WTC11 (cell line): ENCODE measurements at regions not wholly inside any gene's neighbourhood (a gene's known extent, or its start where the extent isn't known, plus 50 kb on each side); places are given as distances from the start of the nearest gene placed in this dataset.

Experiments
- ATAC-seq: fragments of 200-7000 bp; cut with Tn5 transposase; 2 replicates; pipeline ENCODE4 v1.10.0; 2021; ENCODE audit warnings: mild to moderate bottlenecking, moderate library complexity
- CTCF ChIA-PET: fragments of 300-600 bp; sonication (Branson Sonifier 250); formaldehyde crosslinking; loops from one replicate; lab custom pipeline; 2021; ENCODE audit warnings: antibody characterized with exemption; lab: Charles Lee
- POLR2A ChIA-PET: fragments of 350-600 bp; sonication (Branson Sonifier 250); formaldehyde crosslinking; loops from one replicate; lab custom pipeline; 2021; ENCODE audit warnings: antibody characterized with exemption; lab: Charles Lee
- DNase-seq: peaks from one replicate; pipeline ENCODE4 v3.0.0; 2021; ENCODE audit warnings: low spot score
- H3K27ac Mint-ChIP-seq: 2 replicates; pipeline ENCODE4 v1.8.0; 2021; ENCODE audit warnings: mixed read lengths
- H3K27me3 Mint-ChIP-seq: 2 replicates; pipeline ENCODE4 v1.8.0; 2021; ENCODE audit warnings: low read depth, mild to moderate bottlenecking, moderate library complexity, mixed read lengths
- H3K36me3 Mint-ChIP-seq: 2 replicates; pipeline ENCODE4 v1.8.0; 2021; ENCODE audit warnings: mixed read lengths
- H3K4me1 Mint-ChIP-seq: 2 replicates; pipeline ENCODE4 v1.8.0; 2022; ENCODE audit warnings: mixed read lengths
- H3K4me3 Mint-ChIP-seq: 2 replicates; pipeline ENCODE4 v1.8.0; 2021; ENCODE audit warnings: mild to moderate bottlenecking, moderate library complexity, mixed read lengths
- H3K9me3 Mint-ChIP-seq: 2 replicates; pipeline ENCODE4 v1.8.0; 2021; ENCODE audit warnings: mixed read lengths
- CBFB ChIP-seq: sonication (generic); formaldehyde crosslinking; IDR thresholded peaks from 2 replicates; pipeline ENCODE4 v1.8.1; 2022; ENCODE audit warnings: mild to moderate bottlenecking, low read depth, missing genetic modification reagents
- CDX4 ChIP-seq: fragments of 250-450 bp; sonication (Bioruptor Pico); IDR thresholded peaks from 2 replicates; pipeline ENCODE4 v1.9.0; 2021; ENCODE audit warnings: moderate library complexity, mild to moderate bottlenecking, inconsistent platforms, borderline replicate concordance
- CREB1 ChIP-seq: sonication (generic); formaldehyde crosslinking; IDR thresholded peaks from 2 replicates; pipeline ENCODE4 v1.8.0; 2023; ENCODE audit warnings: mild to moderate bottlenecking, missing genetic modification reagents
- CTCF ChIP-seq: fragments of 200-600 bp; IDR thresholded peaks from 2 replicates; pipeline ENCODE4 v1.8.0; 2022; ENCODE audit warnings: antibody characterized with exemption
- E2F1 ChIP-seq: sonication (generic); formaldehyde crosslinking; IDR thresholded peaks from 2 replicates; pipeline ENCODE4 v1.8.0; 2022; ENCODE audit warnings: mild to moderate bottlenecking, missing genetic modification reagents
- FOXP4 ChIP-seq: sonication (generic); formaldehyde crosslinking; IDR thresholded peaks from 2 replicates; pipeline ENCODE4 v1.8.0; 2022; ENCODE audit warnings: mild to moderate bottlenecking, missing genetic modification reagents
- MAX ChIP-seq: sonication (generic); formaldehyde crosslinking; IDR thresholded peaks from 2 replicates; pipeline ENCODE4 v1.8.0; 2022; ENCODE audit warnings: mild to moderate bottlenecking, missing genetic modification reagents
- MLX ChIP-seq: sonication (generic); formaldehyde crosslinking; IDR thresholded peaks from 2 replicates; pipeline ENCODE4 v1.8.1; 2023; ENCODE audit warnings: mild to moderate bottlenecking, missing genetic modification reagents, moderate library complexity
- MYBL2 ChIP-seq: sonication (generic); formaldehyde crosslinking; IDR thresholded peaks from 2 replicates; pipeline ENCODE4 v1.8.1; 2023; ENCODE audit warnings: mild to moderate bottlenecking, moderate library complexity, missing genetic modification reagents
- NFYB ChIP-seq: sonication (generic); formaldehyde crosslinking; conservative IDR thresholded peaks from 2 replicates; pipeline ENCODE4 v1.8.0; 2022; ENCODE audit warnings: low read depth, missing genetic modification reagents
- NR3C1 ChIP-seq: sonication (generic); formaldehyde crosslinking; conservative IDR thresholded peaks from 2 replicates; pipeline ENCODE4 v1.8.1; 2023; ENCODE audit warnings: low read depth, mild to moderate bottlenecking, missing genetic modification reagents
- PRDM15 ChIP-seq: sonication (generic); formaldehyde crosslinking; IDR thresholded peaks from 2 replicates; pipeline ENCODE4 v1.8.0; 2022; ENCODE audit warnings: missing genetic modification reagents
- TEAD4 ChIP-seq: sonication (generic); formaldehyde crosslinking; IDR thresholded peaks from 2 replicates; pipeline ENCODE4 v1.8.0; 2022; ENCODE audit warnings: mild to moderate bottlenecking, missing genetic modification reagents
- ZNF138 ChIP-seq: sonication (generic); formaldehyde crosslinking; conservative IDR thresholded peaks from 2 replicates; pipeline ENCODE4 v1.8.1; 2022; ENCODE audit warnings: mild to moderate bottlenecking, moderate library complexity, missing genetic modification reagents
- ZNF396 ChIP-seq: fragments of 250-450 bp; sonication (Bioruptor Pico); IDR thresholded peaks from 2 replicates; pipeline ENCODE4 v1.8.0; 2021; ENCODE audit warnings: mild to moderate bottlenecking, moderate library complexity, borderline replicate concordance
- ZNF512 ChIP-seq: sonication (generic); formaldehyde crosslinking; IDR thresholded peaks from 2 replicates; pipeline ENCODE4 v1.8.1; 2022; ENCODE audit warnings: missing genetic modification reagents, borderline replicate concordance

GRCh38 chr7:32381024-32381601 is 109.1 kb downstream of the LSM5 start:
- no peak overlapping the region for H3K4me3 Mint-ChIP-seq
- peaks cover 7% of the 10 kb centered on the region for H3K9me3 Mint-ChIP-seq
- peak; percentile 75 for ATAC-seq
- CTCF ChIA-PET: no interaction called here
- no peaks in the 10 kb centered on the region; the same call in 1 of the 2 replicates for H3K36me3 Mint-ChIP-seq
- no peak overlapping the region for H3K27ac Mint-ChIP-seq
- TF ChIP-seq CTCF: peak; percentile 18; the same call in 1 of the 2 replicates
- TF ChIP-seq ZNF138 (CRISPR knock-in tag): no peak
- TF ChIP-seq, all 79 proteins: peak for 1
- DNase-seq: no peak
- Mint-ChIP-seq H3K4me1 (peaks cover 17% of the 10 kb centered on the region), H3K27me3 (peaks cover 10% of the 10 kb centered on the region)
- POLR2A ChIA-PET: no interaction called here

GRCh38 chr7:32379510-32380112 is 110.6 kb downstream of the LSM5 start:
- DNase-seq (no peak), ATAC-seq (no peak)
- TF ChIP-seq ZNF396 (CRISPR knock-in tag) (no peak), CDX4 (CRISPR knock-in tag) (no peak), NFYB (no peak), MAX (CRISPR knock-in tag) (no peak), TEAD4 (CRISPR knock-in tag) (no peak), FOXP4 (CRISPR knock-in tag) (no peak)
- ChIA-PET POLR2A (no interaction called here), CTCF (interaction anchor here (0.9 to 1.0 kb wide), 2 partner anchors 22 to 48 kb away, joined by 3 read pairs; no protein-coding TSS in a partner anchor)
- Mint-ChIP-seq H3K4me3 (no peak overlapping the region), H3K27me3 (peaks cover 9% of the 10 kb centered on the region), H3K9me3 (peaks cover 7% of the 10 kb centered on the region), H3K4me1 (peaks cover 17% of the 10 kb centered on the region), H3K36me3 (no peaks in the 10 kb centered on the region; the same call in 1 of the 2 replicates), H3K27ac (no peak overlapping the region)

- no peaks in the 10 kb centered on the region; the same call in 1 of the 2 replicates for H3K36me3 Mint-ChIP-seq
- peak; percentile 62; the same call in 1 of the 2 replicates for ATAC-seq
- H3K27me3 Mint-ChIP-seq: peaks cover 10% of the 10 kb centered on the region
- peaks cover 17% of the 10 kb centered on the region for H3K4me1 Mint-ChIP-seq
- no peak for DNase-seq
- no peak overlapping the region for H3K4me3 Mint-ChIP-seq
- no peak overlapping the region for H3K27ac Mint-ChIP-seq
- POLR2A ChIA-PET: no interaction called here
- H3K9me3 Mint-ChIP-seq: peaks cover 7% of the 10 kb centered on the region
- CTCF ChIA-PET: interaction anchor here (0.8 to 1.0 kb wide), 3 partner anchors 21 to 90 kb away, joined by 3 read pairs; no protein-coding TSS in a partner anchor
- TF ChIP-seq MLX (CRISPR knock-in tag): no peak
- no peak for TF ChIP-seq E2F1 (CRISPR knock-in tag)
- TF ChIP-seq CREB1 (CRISPR knock-in tag): no peak
- no peak for TF ChIP-seq MYBL2 (CRISPR knock-in tag)
- no peak for TF ChIP-seq PRDM15 (CRISPR knock-in tag)
- no peak for TF ChIP-seq ZNF512
- no peak for TF ChIP-seq CBFB (CRISPR knock-in tag)
- no peak for TF ChIP-seq NR3C1
- TF ChIP-seq MAX (CRISPR knock-in tag): no peak
These were observed 111.2 kb downstream of the LSM5 start for GRCh38 chr7:32378988-32379387.
